A549 (cell line): ENCODE measurements at regions not wholly inside any gene's neighbourhood (a gene's known extent, or its start where the extent isn't known, plus 50 kb on each side); places are given as distances from the start of the nearest gene placed in this dataset.
A peak's percentile ranks its signal among the peaks of the same experiment; 100 is the strongest.

Source experiments
- ATAC-seq, 2 experiments: fragments of 200-7000 bp in 1 of 2; fragments of >200 bp in 1 of 2; cut with Nextera tagmentation in 1 of 2; cut with Tn5 transposase in 1 of 2; 3 replicates each; pipeline versions ENCODE4 v1.8.0 to v1.9.1; 2018 to 2020; ENCODE audit warnings: mild to moderate bottlenecking in 1 of 2, moderate library complexity in 1 of 2
- CTCF ChIA-PET: fragments of 300-600 bp; sonication (Branson Sonifier 250); formaldehyde crosslinking; extraction: SDS; loops from one replicate; lab custom pipeline; 2021; ENCODE audit warnings: antibody characterized with exemption, inconsistent platforms; lab: Yijun Ruan, JAX
- POLR2A ChIA-PET: fragments of 350-600 bp; formaldehyde crosslinking; extraction: SDS; loops from one replicate; lab custom pipeline; 2021; ENCODE audit warnings: antibody characterized with exemption, inconsistent platforms; lab: Yijun Ruan, JAX
- DNase-seq, 2 experiments: peaks; one replicate each; pipeline versions ENCODE4 v3.0.0 to v3.0.0-alpha.2; 2011 to 2016; ENCODE audit warnings: low read depth in 1 of 2, low spot score in 1 of 2
- FAIRE-seq: peaks from 2 replicates; lab custom pipeline; 2011; peaks lifted over from hg19 to GRCh38; lab: Jason Lieb, UNC
- H3K27ac ChIP-seq, 2 experiments: fragments of >200 bp; sonication (Bioruptor Twin); formaldehyde crosslinking; 3 replicates each; pipeline ENCODE4 v1.5.1; 2016 to 2017
- H3K4me1 ChIP-seq: fragments of >200 bp; sonication (Bioruptor Twin); formaldehyde crosslinking; 3 replicates; pipeline ENCODE4 v1.6.1; 2016
- H3K4me2 ChIP-seq: fragments of >200 bp; sonication (Bioruptor Twin); formaldehyde crosslinking; 3 replicates; pipeline ENCODE4 v1.6.1; 2016
- H3K4me3 ChIP-seq: fragments of >200 bp; sonication (Bioruptor Twin); formaldehyde crosslinking; 3 replicates; pipeline ENCODE4 v1.5.1; 2016
- H3K9me3 ChIP-seq: fragments of >200 bp; sonication (Bioruptor Twin); formaldehyde crosslinking; 3 replicates; pipeline ENCODE4 v1.6.1; 2016
- BHLHE40 ChIP-seq: IDR thresholded peaks from 2 replicates; pipeline ENCODE4 v1.6.1; 2012; ENCODE audit warnings: low read depth, low read length, inconsistent platforms
- CHD2 ChIP-seq: fragments of 150-350 bp; IDR thresholded peaks from 2 replicates; pipeline ENCODE4 v1.6.1; 2014; ENCODE audit warnings: low read length; ENCODE audit not compliant: partially characterized antibody
- CHD4 ChIP-seq: fragments of 200-600 bp; sonication (generic); IDR thresholded peaks from 2 replicates; pipeline ENCODE4 v1.6.1; 2016; ENCODE audit warnings: antibody characterized with exemption, mild to moderate bottlenecking, borderline replicate concordance
- EHMT2 ChIP-seq: fragments of 200-600 bp; sonication (generic); IDR thresholded peaks from 2 replicates; pipeline ENCODE4 v1.6.1; 2016; ENCODE audit warnings: antibody characterized with exemption, low read depth, mild to moderate bottlenecking, moderate library complexity
- FOSB ChIP-seq: fragments of 250-450 bp; sonication (Bioruptor Pico); IDR thresholded peaks from 2 replicates; pipeline ENCODE4 v1.5.0; 2020; ENCODE audit warnings: mild to moderate bottlenecking, moderate library complexity
- FOSL2 ChIP-seq, 2 experiments: fragments of 450-650 bp in 1 of 2; fragments of >200 bp in 1 of 2; sonication (Bioruptor Twin) in 1 of 2; formaldehyde crosslinking; IDR thresholded peaks; 2 replicates each; pipeline versions ENCODE4 v1.5.0 to v1.6.1; 2016 to 2020; ENCODE audit warnings: mild to moderate bottlenecking in 1 of 2, moderate library complexity in 1 of 2
- FOXS1 ChIP-seq: fragments of 250-450 bp; sonication (Bioruptor Pico); IDR thresholded peaks from 2 replicates; pipeline ENCODE4 v1.5.0; 2020; ENCODE audit warnings: mild to moderate bottlenecking, moderate library complexity
- GATA3 ChIP-seq: IDR thresholded peaks from 2 replicates; pipeline ENCODE4 v1.6.1; 2012; ENCODE audit warnings: borderline replicate concordance
- HDAC2 ChIP-seq: fragments of 200-600 bp; sonication (generic); IDR thresholded peaks from 2 replicates; pipeline ENCODE4 v1.6.1; 2016
- HOXB13 ChIP-seq: fragments of 250-450 bp; sonication (Bioruptor Pico); IDR thresholded peaks from 2 replicates; pipeline ENCODE4 v1.5.0; 2020; ENCODE audit warnings: low read depth, mild to moderate bottlenecking, moderate library complexity
- HOXB5 ChIP-seq: fragments of 250-450 bp; sonication (Bioruptor Pico); IDR thresholded peaks from 2 replicates; pipeline ENCODE4 v1.5.0; 2020; ENCODE audit warnings: mild to moderate bottlenecking, moderate library complexity
- MAFK ChIP-seq: fragments of 450-650 bp; IDR thresholded peaks from 2 replicates; pipeline ENCODE4 v1.6.1; 2014; ENCODE audit not compliant: partially characterized antibody
- MAZ ChIP-seq: fragments of 150-350 bp; IDR thresholded peaks from 2 replicates; pipeline ENCODE4 v1.6.1; 2014; ENCODE audit warnings: antibody characterized with exemption, low read depth, low read length, borderline replicate concordance
- MYC ChIP-seq: IDR thresholded peaks from 2 replicates; pipeline ENCODE4 v1.6.1; 2012; ENCODE audit warnings: mild to moderate bottlenecking, inconsistent platforms, low read length, improper control_type of control experiment, borderline replicate concordance
- NFE2L2 ChIP-seq: fragments of 150-350 bp; conservative IDR thresholded peaks from 2 replicates; pipeline ENCODE4 v1.6.1; 2014; ENCODE audit warnings: low read length
- NR3C1 ChIP-seq: fragments of >200 bp; sonication (Bioruptor Twin); formaldehyde crosslinking; IDR thresholded peaks from 3 replicates; pipeline ENCODE4 v1.6.1; 2017
- POLR2A ChIP-seq: IDR thresholded peaks from 2 replicates; pipeline ENCODE4 v1.6.1; 2012; ENCODE audit warnings: mild to moderate bottlenecking, low read length
- RAD21 ChIP-seq, 2 experiments: fragments of >200 bp in 1 of 2; sonication (Bioruptor Twin) in 1 of 2; formaldehyde crosslinking in 1 of 2; IDR thresholded peaks in 1 of 2; conservative IDR thresholded peaks in 1 of 2; 2 replicates in 1 of 2; 3 replicates in 1 of 2; pipeline ENCODE4 v1.6.1; 2012 to 2018; ENCODE audit warnings: inconsistent platforms in 1 of 2
- RARB ChIP-seq: fragments of 250-450 bp; sonication (Bioruptor Pico); IDR thresholded peaks from 2 replicates; pipeline ENCODE4 v1.8.0; 2021; ENCODE audit warnings: mild to moderate bottlenecking, moderate library complexity
- RFX5 ChIP-seq: fragments of 450-650 bp; IDR thresholded peaks from 2 replicates; pipeline ENCODE4 v1.7.1; 2014; ENCODE audit warnings: antibody characterized with exemption, mild to moderate bottlenecking, moderate library complexity
- TFCP2L1 ChIP-seq: fragments of 250-450 bp; sonication (Bioruptor Pico); IDR thresholded peaks from 2 replicates; pipeline ENCODE4 v1.5.0; 2021; ENCODE audit warnings: mild to moderate bottlenecking
- TP53 ChIP-seq: fragments of 250-450 bp; sonication (Bioruptor Pico); IDR thresholded peaks from 2 replicates; pipeline ENCODE4 v1.5.0; 2021; ENCODE audit warnings: mild to moderate bottlenecking, moderate library complexity
- ZFP36 ChIP-seq: fragments of 450-650 bp; IDR thresholded peaks from 2 replicates; pipeline ENCODE4 v1.6.1; 2014; ENCODE audit warnings: borderline replicate concordance; ENCODE audit not compliant: partially characterized antibody
- ZNF302 ChIP-seq: fragments of 250-450 bp; sonication (Bioruptor Pico); IDR thresholded peaks from 2 replicates; pipeline ENCODE4 v1.9.0; 2021; ENCODE audit warnings: inconsistent platforms, mild to moderate bottlenecking, moderate library complexity
- ZSCAN20 ChIP-seq: fragments of 250-450 bp; sonication (Bioruptor Pico); IDR thresholded peaks from 2 replicates; pipeline ENCODE4 v1.8.0; 2022; ENCODE audit warnings: mild to moderate bottlenecking, moderate library complexity
- WGBS: methylation state at CpG from one replicate; pipeline ENCODE4 v1.1.6; 2017; ENCODE audit errors: missing lambda C conversion rate; 5-methylcytosine and 5-hydroxymethylcytosine counted together
- TF ChIP-seq, protein P1 (sequence below): IDR thresholded peaks from 2 replicates; pipeline ENCODE4 v1.6.1; 2012
- TF ChIP-seq, protein P2 (sequence below): fragments of >200 bp; sonication (Bioruptor Twin); formaldehyde crosslinking; IDR thresholded peaks from 3 replicates; pipeline ENCODE4 v1.6.1; 2016
- TF ChIP-seq, protein P3 (sequence below): fragments of 250-450 bp; sonication (Bioruptor Pico); IDR thresholded peaks from 2 replicates; pipeline ENCODE4 v1.5.0; 2020; ENCODE audit warnings: low read depth, mild to moderate bottlenecking, moderate library complexity
- TF ChIP-seq, protein P4 (sequence below): IDR thresholded peaks from 2 replicates; pipeline ENCODE4 v1.6.1; 2012

DNA sequence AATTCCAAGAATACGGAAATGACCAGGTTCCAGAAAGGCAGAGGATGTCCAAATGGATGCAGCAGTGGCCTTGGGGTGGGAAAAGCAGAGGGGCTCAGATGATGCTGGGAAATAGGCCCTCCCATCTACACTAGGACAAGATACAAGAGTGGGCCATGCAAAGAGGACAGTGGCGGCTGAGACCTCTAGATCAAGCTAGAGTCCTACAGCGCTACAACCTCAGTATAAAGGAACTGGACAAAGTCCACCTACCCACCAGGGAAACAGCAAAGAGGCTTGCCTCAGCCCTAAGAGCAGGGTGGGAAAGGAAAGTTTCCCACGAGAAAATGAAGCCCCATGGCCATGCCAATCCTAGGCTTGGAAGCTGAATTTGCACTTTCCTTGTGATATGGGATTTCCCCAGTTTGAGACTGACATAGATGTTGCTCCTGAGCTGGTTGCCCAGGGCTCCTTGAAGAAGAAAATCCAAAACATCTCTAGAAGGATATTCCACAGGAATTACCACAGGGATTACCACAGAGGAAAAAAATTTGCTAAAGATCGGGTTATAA is 282.2 kb downstream of the MREG start:
- CTCF ChIA-PET = interaction anchor here (0.6 to 1.3 kb wide), 4 partner anchors 11 to 1906 kb away, joined by 3 to 4 read pairs (median 4); no protein-coding TSS in a partner anchor
- H3K4me3 ChIP-seq = no peak overlapping the region
- peak overlapping the region in 1 of 2 experiments; percentile 24; a peak in 1 of 6 replicates for H3K27ac ChIP-seq
- no peak for FAIRE-seq
- no peak for DNase-seq
- 80% methylated on average over 5 of the region's 5 CpGs for WGBS
- TF ChIP-seq CHD2 (no peak), FOSL2 (IDR thresholded peaks at IDR 0.05) (no peak), FOSL2 (CRISPR knock-in tag; IDR thresholded peaks at IDR 0.05) (no peak), RAD21 (conservative IDR thresholded peaks at IDR 0.05 in 1 of 2, IDR thresholded peaks at IDR 0.05 in 1 of 2) (no peak), MAZ (no peak), FOSB (no peak), ZNF302 (no peak), NFE2L2 (no peak), BHLHE40 (no peak), NR3C1 (no peak), POLR2A (no peak), MAFK (no peak), TP53 (CRISPR knock-in tag) (no peak), HOXB13 (CRISPR knock-in tag) (no peak)
- TF ChIP-seq, protein P1, sequence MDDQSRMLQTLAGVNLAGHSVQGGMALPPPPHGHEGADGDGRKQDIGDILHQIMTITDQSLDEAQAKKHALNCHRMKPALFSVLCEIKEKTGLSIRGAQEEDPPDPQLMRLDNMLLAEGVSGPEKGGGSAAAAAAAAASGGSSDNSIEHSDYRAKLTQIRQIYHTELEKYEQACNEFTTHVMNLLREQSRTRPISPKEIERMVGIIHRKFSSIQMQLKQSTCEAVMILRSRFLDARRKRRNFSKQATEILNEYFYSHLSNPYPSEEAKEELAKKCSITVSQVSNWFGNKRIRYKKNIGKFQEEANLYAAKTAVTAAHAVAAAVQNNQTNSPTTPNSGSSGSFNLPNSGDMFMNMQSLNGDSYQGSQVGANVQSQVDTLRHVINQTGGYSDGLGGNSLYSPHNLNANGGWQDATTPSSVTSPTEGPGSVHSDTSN = no peak
- TF ChIP-seq, all 56 proteins: peak for 0
- ATAC-seq = no peak
- Histone ChIP-seq H3K9me3 (peaks cover 5% of the 10 kb centered on the region; the same call in 1 of the 3 replicates), H3K4me1 (peaks cover 9% of the 10 kb centered on the region; the same call in 2 of the 3 replicates), H3K4me2 (no peak overlapping the region)
- POLR2A ChIA-PET = no interaction called here

DNA sequence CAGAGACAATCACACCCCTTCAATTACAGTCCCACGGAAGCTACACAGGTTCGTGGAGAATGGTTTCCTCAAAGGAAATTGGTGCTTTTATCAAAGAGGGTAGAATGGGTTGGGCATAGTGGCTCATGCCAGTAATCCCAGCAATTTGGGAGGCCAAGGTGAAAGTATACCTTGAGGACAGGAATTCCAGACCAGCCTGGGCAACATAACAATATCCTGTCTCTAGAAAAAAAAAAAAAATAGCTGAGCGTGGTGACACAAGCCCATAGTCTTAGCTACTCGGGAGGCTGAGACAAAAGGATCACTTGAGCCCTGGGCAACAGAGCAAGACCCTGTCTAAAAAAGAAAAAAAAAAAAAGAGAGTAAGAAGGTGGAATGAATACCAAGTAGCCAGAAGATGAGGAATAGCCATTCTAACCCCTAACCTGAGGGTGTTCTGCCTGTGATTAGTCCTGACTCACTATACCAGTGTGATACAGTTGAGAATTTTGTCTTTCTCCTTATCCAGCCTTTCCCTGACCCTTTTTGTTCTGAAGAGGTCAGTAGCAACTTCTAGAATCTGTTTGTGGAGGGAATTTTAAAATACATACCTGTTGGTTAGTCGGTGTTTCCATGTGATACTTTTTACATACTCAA is 283.2 kb downstream of the MREG start:
- ChIA-PET POLR2A (no interaction called here), CTCF (interaction anchor here (0.6 to 1.3 kb wide), 5 partner anchors 10 to 1907 kb away, joined by 3 to 4 read pairs (median 3); no protein-coding TSS in a partner anchor)
- peaks cover 5% of the 10 kb centered on the region; the same call in 1 of the 3 replicates for H3K9me3 ChIP-seq
- H3K4me2 ChIP-seq = no peak overlapping the region
- ATAC-seq (no peak), FAIRE-seq (no peak), DNase-seq (no peak)
- no peak overlapping the region for H3K4me3 ChIP-seq
- H3K4me1 ChIP-seq = peaks cover 9% of the 10 kb centered on the region; the same call in 2 of the 3 replicates
- WGBS = 80% methylated on average over 5 of the region's 5 CpGs
- H3K27ac ChIP-seq = 0 out of 6 replicates have a peak overlapping the region, but pooled peaks of 1 of the 2 experiments have one; percentile 5
- TF ChIP-seq BHLHE40 = no peak
- TF ChIP-seq, protein P2, sequence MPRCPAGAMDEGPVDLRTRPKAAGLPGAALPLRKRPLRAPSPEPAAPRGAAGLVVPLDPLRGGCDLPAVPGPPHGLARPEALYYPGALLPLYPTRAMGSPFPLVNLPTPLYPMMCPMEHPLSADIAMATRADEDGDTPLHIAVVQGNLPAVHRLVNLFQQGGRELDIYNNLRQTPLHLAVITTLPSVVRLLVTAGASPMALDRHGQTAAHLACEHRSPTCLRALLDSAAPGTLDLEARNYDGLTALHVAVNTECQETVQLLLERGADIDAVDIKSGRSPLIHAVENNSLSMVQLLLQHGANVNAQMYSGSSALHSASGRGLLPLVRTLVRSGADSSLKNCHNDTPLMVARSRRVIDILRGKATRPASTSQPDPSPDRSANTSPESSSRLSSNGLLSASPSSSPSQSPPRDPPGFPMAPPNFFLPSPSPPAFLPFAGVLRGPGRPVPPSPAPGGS = no peak
- no peak for TF ChIP-seq CHD4
- no peak for TF ChIP-seq NR3C1
- TF ChIP-seq, protein P3, sequence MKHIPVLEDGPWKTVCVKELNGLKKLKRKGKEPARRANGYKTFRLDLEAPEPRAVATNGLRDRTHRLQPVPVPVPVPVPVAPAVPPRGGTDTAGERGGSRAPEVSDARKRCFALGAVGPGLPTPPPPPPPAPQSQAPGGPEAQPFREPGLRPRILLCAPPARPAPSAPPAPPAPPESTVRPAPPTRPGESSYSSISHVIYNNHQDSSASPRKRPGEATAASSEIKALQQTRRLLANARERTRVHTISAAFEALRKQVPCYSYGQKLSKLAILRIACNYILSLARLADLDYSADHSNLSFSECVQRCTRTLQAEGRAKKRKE (CRISPR knock-in tag) = no peak
- TF ChIP-seq HOXB5 (CRISPR knock-in tag) = no peak
- no peak for TF ChIP-seq MYC
- TF ChIP-seq, protein P4, sequence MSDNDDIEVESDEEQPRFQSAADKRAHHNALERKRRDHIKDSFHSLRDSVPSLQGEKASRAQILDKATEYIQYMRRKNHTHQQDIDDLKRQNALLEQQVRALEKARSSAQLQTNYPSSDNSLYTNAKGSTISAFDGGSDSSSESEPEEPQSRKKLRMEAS = no peak
- TF ChIP-seq FOXS1 (CRISPR knock-in tag) = no peak
- no peak for TF ChIP-seq MAFK
- no peak for TF ChIP-seq ZFP36
- TF ChIP-seq RARB (CRISPR knock-in tag) = no peak
- no peak for TF ChIP-seq CHD2
- no peak for TF ChIP-seq RFX5
- TF ChIP-seq HDAC2 = no peak
- no peak for TF ChIP-seq ZSCAN20 (CRISPR knock-in tag)
- TF ChIP-seq EHMT2 = no peak
- TF ChIP-seq GATA3 = no peak
- TF ChIP-seq TFCP2L1 = no peak
